ENCODE measurements at regions not wholly inside any gene's neighbourhood (a gene's known extent, or its start where the extent isn't known, plus 50 kb on each side); places are given as distances from the start of the nearest gene placed in this dataset.

DNA sequence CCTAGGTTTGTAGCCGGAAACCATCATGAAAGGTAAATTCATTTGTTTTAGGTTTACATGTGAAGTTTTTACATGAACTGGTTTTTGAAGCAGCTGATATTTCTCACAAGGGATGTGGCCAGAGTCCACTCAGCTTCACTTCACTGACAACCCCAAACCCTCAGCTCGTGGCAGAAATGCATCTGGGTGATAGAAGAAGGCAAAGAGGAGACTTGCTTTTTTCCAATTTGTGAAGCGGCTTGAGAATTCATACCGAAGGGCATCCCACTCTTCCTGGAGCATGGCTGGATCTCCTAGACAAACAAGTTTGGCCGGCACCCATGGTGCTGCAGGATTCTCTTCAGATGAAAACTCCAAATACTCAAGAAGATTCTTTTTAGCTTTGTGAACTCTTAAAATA lies 392.8 kb upstream of the CNR1 start:
- DNase-seq, result no peak

DNA sequence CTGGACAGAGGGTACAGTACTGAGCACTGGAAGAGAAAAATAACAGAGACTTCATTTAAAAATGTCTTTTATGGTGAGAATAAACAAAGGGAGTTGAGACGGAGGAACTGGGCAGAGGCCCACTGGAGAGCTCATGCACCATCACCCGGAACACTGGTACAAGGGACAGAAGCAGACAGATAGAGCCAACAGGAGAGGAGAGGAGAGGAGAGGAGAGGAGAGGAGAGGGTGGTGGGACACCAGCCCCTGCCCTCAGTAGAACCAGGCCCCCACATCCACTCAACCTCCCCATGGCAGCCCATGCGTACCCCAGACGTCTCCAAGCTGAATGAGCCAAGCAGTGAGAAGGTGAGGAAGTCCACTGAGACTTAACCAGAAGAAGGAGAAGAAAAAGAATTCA lies 390.5 kb upstream of the CNR1 start:
- no peak for DNase-seq

DNA sequence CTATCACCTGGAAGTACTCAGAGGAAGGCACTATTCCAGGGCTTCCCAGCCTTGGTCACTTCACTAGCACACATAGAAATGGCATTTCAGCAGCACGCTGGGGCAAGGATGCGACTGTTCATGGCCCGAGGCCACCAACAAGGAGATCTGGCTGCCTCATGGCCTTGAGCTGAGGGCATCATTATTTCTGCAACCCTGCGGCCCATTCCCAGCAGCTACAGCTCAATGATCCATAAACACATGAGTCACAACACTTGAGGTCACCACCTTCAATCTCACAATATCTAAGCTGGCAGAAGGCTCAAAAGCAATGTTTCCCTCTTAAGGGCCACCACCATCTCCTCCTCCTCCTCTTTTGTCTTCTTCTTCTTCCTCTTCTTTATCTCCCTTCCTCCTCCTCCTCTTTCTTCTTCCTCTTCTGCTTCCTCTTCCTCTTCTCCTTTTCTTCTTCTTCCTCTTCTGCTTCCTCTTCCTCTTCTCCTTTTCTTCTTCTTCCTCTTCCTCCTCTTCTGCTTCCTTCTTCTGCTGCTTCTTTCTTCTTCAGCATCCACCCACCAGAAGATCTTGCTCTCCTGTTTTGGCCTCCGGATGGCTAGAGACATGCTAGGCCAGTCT lies 382.9 kb upstream of the CNR1 start:
- DNase-seq, result no peak

DNA sequence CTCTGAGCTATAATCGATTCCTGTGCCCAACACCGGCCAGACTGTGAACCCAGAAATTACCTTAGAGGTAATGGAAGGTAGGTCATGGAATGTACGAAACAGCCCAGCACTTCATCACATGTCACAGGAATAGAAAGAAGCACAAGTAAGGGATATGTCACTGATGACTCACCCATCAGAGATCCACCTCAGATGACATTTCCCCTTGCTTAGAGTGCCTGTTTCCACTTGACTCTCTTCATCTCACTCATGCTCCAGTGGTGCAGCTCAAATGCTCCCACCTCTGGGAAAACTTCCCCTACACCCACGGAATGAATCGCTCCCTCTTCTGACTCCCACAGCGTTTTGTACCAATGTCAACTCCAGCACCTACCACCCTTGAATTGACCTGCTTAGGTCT lies 381.6 kb upstream of the CNR1 start:
- no peak for DNase-seq

DNA sequence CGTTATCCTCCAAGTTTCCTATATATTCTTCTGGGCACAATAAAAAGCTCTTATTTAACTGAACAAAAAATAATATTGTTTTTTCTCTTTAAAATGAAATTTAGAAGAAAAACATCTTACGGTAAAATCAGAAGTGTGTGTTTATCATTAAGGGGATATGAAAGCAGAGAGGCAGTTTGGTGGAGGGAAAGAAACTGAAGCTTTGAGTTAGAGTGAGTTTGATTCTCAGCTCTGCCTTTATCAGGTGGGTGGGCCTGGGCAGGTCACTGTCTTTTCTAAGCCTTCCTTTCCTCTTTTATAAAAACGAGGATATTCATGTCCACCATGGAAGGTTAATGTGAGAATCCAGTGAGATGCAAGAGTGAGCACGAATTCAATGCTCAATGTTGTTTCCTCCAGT lies 379.8 kb upstream of the CNR1 start:
- no peak for DNase-seq

DNA sequence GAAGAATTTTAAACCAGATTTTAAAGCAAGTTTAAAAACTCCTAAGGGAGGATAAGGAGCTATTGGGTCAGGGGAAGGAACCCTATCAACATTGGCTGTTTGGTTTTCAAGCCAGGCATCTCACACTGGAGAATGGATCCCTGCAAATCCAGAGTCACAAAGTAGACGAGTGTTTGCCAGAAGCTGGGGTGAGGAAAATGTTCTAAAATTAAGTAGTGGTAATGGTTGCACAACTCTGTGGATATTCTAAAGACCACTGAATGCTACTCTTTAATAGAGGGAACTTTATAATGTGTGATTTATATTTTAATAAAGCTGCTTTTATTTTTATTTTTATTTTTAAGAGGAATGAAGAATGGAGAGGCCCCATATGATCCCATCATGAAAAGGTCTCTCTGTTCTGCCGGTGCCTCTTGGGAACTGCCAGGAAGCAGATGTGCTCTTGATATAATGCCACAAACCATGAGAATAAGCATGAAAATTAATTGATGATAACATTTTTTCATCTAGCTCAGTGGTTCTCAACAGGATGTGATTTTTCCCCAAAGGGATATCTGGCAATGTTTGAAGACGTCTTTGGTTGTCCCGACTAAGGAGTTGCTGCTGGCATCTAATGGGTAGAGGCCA lies 379.0 kb upstream of the CNR1 start:
- no peak for DNase-seq

DNA sequence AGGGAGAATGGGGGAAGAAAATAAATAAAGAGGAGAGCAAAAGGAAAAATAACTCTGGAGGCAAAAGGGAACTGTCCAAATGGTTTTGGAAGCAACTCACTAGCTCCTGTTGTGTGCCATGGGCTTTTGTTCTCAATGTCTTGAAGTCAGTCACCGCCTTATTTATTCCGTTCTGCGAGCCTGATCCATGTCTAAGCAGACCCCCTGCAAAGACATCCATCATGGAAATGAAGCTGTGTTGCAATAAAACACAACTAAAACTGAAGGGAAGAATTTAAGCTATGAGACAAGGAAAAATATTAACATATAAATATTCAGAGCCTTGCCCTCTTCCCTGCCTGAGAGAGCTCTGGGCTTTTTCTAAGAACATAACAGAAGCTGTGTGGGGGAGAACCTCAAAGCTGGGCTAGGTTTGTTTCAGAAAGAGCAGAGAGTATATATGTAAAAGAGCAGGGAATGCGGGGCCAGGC lies 373.2 kb upstream of the CNR1 start:
- DNase-seq, result no peak

DNA sequence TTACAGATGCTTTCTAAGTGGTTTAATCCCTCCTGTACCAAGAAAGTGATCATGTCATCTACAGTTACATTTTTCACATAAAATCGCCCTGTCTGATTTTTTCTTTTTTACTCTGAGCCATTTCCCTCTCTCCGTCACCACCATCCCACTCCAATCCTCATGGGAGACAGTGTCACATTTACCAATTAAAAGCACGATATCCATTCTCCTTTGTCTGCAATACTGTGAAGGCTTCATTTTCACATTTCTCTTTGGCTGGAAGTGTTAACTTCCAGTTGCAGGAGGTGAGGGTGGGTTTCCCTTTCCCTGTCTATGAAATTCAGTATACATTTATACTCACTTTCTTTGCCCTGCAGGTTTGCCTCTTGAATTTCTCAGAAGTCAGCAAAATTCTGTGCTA lies 372.7 kb upstream of the CNR1 start:
- no peak for DNase-seq

DNA sequence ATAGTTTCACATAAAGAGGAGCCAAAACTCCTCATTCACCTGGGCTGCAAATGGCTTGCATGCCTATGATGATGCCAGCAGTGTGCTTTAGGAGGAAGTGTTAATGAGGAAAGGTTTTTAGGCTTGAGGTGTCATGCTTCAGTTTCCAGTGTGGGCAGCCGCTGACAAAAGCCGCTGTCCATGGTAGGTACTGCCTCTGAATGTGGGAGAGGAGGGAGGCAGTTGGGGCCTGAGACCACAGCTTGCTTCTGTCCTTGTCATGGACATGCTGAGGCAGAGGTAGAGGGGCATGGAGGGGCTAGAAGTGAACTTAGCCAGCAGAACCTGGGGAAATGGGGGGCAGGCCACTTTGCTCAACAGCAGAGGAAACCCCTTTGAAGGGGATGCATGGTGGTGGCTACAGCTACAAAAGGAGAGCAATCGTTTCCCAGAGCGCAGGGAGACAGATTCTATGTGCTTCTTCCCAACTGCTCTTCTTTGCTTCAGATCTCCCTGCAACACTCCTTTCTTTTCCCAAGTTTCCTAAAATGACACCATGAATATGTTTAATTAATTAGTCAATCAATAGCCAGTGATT lies 372.1 kb upstream of the CNR1 start:
- no peak for DNase-seq

DNA sequence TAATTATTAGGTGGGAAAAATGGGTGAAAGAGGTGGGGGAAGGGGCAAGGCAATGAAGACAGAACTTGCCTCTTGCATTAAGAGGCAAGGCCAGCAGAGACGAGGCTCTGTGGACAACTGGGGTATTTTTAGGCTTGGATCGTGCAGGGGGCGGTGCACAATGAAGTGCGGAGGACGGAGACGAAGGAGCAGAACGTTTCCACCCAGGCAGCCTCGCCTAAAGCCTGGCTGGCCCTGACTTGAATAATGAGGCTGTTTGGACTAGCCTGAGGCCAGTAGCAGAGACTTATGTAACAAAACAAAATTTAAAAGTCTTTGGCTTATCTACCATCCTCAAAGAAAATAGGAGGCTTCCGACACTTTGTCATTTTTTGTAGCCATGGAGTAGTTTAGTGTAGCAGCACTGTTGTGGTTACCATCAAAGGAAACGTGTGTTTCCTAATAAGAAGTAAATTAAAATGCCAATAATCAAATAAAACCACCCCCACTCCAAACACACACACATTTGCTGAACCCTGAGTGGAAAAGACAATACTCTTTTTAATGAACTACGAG lies 370.0 kb upstream of the CNR1 start:
- no peak for DNase-seq

DNA sequence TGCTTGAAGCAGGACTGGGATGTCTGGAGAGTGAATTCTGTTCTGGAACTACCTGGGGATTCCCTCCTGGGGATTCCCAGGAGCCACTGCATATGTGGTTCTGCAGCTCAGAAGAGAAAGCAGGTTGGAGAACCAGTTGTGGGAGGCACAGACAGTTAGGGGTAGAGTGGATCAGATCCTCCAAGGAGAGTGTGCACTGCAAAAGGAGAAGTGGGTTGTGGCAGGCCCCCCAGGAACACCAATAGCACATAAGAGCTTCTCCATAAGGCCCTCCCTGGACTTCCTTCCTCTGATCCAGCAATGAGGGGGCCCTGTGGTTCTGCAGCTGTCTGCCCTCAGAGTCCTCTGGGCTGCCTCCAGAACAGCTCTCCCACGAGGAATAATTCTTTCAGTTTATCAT lies 369.2 kb upstream of the CNR1 start:
- no peak for DNase-seq

DNA sequence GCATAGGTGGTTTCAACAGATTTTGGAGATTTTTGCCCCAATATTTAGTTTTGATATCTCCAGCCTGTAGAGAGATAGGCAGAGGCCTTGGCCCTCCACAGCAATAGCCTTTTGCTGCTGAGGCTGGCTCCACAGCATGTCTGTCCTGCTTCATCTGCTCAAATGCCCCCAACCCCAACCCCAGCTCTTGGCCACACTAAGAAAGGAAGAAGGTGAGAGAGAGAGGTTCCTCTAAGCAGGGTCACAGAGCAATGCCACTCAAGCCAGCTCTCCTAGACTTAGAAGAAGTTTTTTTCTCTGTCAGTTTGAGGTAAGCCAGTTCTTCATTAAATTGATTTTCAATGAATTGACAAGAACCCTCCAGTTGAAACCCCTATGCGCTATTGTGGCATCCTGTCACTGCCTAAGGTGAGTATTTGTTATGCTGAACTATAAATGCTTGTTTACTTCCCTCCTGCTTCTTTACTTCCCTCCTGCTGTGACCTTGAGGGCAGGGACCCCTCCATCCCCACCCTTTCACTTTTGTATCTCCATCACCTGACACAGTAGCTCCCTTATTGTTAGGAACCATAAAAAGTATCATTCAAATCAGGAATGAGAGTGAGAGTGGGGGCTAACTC lies 366.2 kb upstream of the CNR1 start:
- no peak for DNase-seq

DNA sequence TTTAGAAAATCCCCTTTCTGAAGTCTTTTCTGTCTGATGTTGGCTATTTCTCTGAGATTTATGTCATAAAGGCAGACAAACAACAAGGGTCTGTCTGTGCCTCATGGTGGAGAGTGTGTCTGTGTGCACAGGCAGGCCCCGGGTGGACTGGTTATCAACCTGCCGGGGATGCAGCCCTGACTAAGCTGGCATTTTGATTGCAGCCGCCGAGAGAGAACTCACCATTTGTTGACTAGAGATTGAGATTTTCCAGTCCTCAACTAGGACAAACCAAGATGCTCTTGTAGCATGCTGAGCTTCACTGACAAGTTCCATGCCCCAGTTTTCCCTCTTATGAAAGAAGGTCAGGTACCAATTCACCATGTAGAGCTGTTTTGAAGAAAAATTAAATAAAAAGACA lies 363.6 kb upstream of the CNR1 start:
- DNase-seq, result no peak

DNA sequence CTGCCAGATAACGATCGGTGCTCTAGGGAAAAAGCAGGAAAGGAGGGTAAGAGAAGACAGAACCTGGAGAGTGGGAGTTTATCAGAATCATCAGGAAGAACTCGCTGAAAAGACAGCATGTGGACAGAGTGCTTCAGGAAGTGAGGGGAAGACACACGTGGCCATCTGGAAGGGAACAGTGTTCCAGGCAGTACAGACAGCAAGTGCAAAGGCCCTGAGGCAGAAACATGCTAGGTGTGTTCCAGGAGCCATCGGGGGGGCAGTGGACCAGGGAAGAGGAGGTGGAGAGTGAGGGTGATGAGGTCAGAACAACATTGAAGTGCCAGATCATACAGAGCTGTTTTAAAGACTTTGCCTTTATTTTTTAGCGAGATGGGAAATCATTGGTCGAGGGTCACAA lies 354.3 kb upstream of the CNR1 start:
- DNase-seq, result no peak

DNA sequence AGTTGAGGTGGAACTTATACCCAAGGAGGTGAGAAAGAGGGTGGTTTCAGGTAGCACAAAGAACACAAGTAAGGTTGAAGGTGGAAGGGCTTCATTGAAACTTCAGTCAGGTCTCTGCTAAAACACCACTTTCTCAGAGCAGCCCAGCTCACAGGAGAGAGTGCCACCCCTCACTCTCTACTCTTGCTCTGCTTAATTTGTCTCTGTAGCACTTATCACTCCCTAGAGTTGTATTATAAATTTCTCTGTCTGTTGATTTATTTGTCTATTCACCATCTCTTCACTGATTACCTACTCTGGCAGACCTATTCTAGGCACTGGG lies 353.8 kb upstream of the CNR1 start:
- no peak for DNase-seq

DNA sequence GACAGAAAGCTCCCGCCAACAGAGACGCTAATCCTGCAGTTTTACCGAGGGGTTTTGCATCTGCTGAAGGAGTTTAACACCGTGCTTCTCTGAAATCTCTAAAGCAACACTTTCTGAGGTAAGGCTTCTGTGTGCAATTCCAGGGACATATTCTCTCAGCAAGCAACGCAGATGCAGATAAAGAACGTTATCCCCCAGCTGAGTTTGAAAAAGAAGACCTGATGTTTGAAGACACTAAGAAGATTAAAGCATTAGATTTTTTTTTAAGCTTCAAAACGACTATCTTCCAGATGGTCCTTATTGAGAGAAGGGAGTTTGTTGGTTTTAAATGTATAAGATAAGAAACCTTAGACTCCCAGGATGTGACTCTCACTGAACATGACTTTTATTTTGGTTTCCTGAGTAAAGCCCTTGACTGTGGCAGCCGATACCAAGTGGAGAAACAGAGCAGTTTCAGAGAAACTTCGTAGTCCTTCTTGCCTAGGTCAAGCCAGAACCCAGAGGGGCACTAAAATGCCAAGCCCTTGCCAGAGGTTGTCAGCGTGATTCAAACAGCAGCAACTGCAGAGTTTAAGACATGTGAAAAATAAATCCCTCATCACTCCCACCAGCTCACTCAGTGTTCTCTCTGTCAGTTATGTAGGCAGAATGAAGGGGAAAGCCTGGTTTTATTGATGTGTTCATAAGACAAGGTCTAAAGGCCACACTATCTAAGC lies 353.3 kb upstream of the CNR1 start:
- DNase-seq, result no peak

DNA sequence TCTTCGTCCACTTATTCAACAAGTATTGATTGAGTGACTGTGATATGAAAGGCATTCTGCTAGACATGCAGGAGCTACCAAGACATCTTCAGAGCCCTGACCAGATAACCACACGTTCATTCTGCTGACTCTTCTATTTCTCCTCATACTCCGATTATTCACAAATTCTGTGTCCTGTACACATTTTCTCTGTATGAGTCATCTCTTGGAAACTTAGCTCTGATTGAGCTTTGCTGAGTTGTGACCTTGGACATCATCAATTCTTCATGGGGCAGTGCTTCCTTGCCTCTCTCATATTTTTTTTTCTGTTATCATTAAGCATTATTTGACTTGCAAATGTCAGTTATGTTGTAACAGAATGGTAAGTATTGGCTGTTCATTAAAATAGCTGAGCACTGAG lies 351.6 kb upstream of the CNR1 start:
- DNase-seq, result no peak

DNA sequence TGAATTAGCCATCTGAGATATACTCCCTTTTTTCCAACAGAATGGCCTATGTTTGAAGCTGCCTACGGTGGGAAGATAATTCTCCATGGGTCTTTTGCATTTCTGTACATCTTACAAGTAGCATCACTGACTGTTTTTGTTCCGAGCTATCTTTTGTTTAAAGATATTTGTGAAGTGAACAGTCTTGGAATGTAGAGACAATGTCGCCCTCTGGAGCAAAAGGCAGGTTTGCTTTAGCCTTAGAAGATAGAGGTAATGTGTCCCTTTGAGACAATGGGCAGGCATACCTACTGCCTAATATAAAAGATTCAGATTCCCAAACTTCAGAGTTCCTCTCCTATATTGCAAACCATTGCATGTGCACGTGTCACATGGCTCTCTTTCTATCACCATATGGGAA lies 347.8 kb upstream of the CNR1 start:
- no peak for DNase-seq

DNA sequence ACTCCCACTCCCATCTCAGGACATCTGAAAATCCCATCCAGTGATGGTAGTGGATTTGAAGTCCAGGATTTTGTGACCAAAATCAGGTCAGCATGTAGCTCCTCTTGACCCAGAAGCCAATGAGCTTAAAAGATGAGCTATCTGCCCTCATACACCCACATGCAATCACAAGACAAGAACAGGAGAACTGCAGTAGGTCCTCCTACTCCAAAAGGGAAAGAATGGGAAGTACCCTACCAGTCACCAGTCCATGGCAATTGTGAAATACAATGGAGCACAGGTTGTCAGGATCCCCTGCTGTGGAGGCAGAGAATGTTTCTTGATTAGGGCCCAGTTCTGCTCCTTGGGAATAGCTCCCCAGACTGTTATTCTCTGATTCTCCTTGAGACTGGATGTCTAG lies 347.3 kb upstream of the CNR1 start:
- no peak for DNase-seq

DNA sequence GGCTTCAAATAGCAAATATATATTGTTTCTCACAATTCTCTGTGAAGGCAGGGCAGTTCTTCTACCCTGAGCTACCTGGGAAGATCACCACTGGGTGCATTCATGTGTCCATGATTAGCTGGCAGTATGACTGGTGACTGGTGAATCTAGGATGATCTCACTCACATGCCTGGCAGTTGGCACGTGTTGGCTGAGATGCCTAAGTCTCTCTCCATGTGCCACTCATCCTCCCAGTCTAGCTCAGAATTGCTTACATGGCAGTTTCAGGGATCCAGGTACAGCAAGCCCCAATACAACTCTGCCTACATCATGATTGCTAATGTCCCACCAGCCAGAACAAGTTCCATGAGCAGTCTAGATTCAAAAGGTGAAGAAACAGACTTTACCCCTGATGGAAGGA lies 346.8 kb upstream of the CNR1 start:
- DNase-seq, result peak; percentile 19

DNA sequence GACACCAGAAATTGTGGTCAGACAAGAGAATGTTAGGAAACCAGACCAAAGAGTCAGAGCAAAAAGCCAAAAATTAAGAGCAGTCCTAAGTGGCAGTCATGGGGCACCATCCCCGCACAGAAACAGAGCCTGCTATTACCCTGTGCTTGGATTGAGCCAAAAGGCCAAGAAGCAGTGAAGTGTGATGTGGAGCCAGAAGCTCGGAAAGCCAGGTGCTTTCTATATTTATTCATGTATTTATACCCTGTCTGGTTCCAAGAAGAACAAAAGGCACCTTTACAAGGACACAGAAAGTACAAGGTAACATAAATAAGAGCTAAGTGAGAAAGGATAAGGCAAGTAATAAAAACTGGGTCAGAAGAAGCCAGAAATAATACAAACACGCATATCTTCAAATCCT lies 336.2 kb upstream of the CNR1 start:
- DNase-seq, result no peak

DNA sequence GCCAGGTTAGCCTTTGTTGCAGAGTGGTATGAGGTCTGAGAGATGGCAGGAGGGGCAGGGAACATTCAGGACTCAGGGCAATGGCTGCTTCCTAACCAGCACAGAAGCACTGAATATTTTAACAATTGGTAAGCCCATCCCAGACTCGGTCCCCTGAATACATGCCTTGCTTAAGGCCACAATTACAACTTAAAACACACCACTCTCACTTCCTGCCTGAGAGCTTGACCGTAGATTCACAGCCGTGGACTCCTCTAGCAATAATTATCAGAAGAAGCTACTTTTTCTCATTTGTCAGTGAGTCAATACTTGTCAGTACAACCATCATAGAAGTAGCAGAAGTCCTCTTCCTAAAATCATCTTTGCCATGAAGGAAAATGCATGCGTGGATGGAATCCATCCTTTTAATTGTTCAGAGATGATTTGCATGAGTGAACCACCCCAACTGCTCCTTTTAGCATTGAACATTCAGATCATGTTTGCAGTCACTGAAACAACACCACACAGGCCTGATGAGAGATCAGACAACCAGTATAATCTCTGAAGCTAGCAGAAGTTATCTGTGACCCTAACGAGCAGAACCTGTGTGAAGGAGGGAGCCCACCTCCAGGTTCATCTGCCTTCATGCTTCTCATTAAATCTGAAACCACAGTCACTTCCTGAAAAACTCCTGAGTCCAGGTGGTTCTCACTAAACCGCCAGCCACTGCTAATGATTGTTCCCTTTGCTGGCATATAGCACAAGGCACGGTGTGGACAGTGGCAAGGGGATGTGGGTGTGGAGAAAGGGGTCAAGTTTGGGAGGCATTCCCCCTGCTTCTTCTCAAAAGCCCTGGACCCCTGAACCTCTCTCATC lies 333.9 kb upstream of the CNR1 start:
- no peak for DNase-seq

DNA sequence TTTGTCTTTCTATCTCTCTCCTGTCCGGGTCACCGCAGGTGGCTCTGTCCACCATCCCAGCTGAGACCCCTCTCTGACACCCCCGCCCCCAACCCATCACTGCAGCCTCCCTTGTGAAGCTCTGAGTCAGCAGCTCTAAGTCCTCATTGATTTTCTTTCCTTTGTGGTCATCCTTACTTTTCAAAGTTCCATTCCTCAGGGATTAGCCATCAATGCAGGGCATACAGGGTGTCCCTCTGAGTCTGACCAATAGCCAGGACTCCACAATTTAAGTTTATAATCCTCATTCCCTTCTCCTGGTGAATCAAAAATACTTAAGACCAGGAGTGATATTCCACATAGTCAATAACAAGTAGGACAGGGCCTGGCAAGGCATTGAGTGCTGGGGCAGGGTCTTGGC lies 333.3 kb upstream of the CNR1 start:
- DNase-seq, result no peak
